ENCODE measurements at regions not wholly inside any gene's neighbourhood (a gene's known extent, or its start where the extent isn't known, plus 50 kb on each side); places are given as distances from the start of the nearest gene placed in this dataset.

- no peaks in the 10 kb centered on the region for H3K4me1 ChIP-seq (ENCODE audit: control insufficient read depth in 1 of 2, insufficient read depth in 1 of 2, low read depth in 1 of 2, low read length in 1 of 2)
- no peak for TF ChIP-seq CTCF (IDR thresholded peaks at IDR 0.05)
- H3K27me3 ChIP-seq, result peaks cover 4% of the 10 kb centered on the region
- no peaks in the 10 kb centered on the region for H3K9me3 ChIP-seq
- no peak overlapping the region for H3K4me3 ChIP-seq (ENCODE audit: low read depth in 1 of 2, low read length in 1 of 2)
- no peak overlapping the region for H3K27ac ChIP-seq
- no peaks in the 10 kb centered on the region for H3K36me3 ChIP-seq
These were observed 538.5 kb upstream of the JAG1 start for GRCh38 chr20:11212272-11212671.

- Histone ChIP-seq H3K4me3 (ENCODE audit: low read depth in 1 of 2, low read length in 1 of 2) (no peak overlapping the region), H3K27ac (no peak overlapping the region), H3K9me3 (no peaks in the 10 kb centered on the region), H3K36me3 (no peaks in the 10 kb centered on the region), H3K4me1 (ENCODE audit: control insufficient read depth in 1 of 2, insufficient read depth in 1 of 2, low read depth in 1 of 2, low read length in 1 of 2) (no peaks in the 10 kb centered on the region), H3K27me3 (peaks cover 4% of the 10 kb centered on the region)
- TF ChIP-seq CTCF (IDR thresholded peaks at IDR 0.05), result no peak
These were observed 539.1 kb upstream of the JAG1 start for GRCh38 chr20:11212902-11213301.

- Histone ChIP-seq H3K36me3 (no peaks in the 10 kb centered on the region), H3K27ac (no peak overlapping the region), H3K4me3 (ENCODE audit: low read depth in 1 of 2, low read length in 1 of 2) (no peak overlapping the region), H3K4me1 (ENCODE audit: control insufficient read depth in 1 of 2, insufficient read depth in 1 of 2, low read depth in 1 of 2, low read length in 1 of 2) (no peaks in the 10 kb centered on the region), H3K9me3 (no peaks in the 10 kb centered on the region), H3K27me3 (peaks cover 4% of the 10 kb centered on the region)
- no peak for TF ChIP-seq CTCF (IDR thresholded peaks at IDR 0.05)
These were observed 540.5 kb upstream of the JAG1 start for GRCh38 chr20:11214256-11214840.

- no peak overlapping the region for H3K4me3 ChIP-seq (ENCODE audit: low read depth in 1 of 2, low read length in 1 of 2)
- no peaks in the 10 kb centered on the region for H3K9me3 ChIP-seq
- no peak overlapping the region for H3K27ac ChIP-seq
These were observed 542.9 kb upstream of the JAG1 start for GRCh38 chr20:11216451-11217314.

More at GRCh38 chr20:11216451-11217314, 542.9 kb upstream of the JAG1 start:
- H3K27me3 ChIP-seq, result no peaks in the 10 kb centered on the region
- H3K4me1 ChIP-seq (ENCODE audit: control insufficient read depth in 1 of 2, insufficient read depth in 1 of 2, low read depth in 1 of 2, low read length in 1 of 2), result no peaks in the 10 kb centered on the region
- H3K36me3 ChIP-seq, result no peaks in the 10 kb centered on the region
- TF ChIP-seq CTCF (IDR thresholded peaks at IDR 0.05), result no peak
